B cell (primary cell): ENCODE measurements at regions not wholly inside any gene's neighbourhood (a gene's known extent, or its start where the extent isn't known, plus 50 kb on each side); places are given as distances from the start of the nearest gene placed in this dataset.

Experiments
- ATAC-seq: fragments of 200-7000 bp; cut with Tn5 transposase; one replicate; pipeline ENCODE4 v1.10.0; 2021; ENCODE audit warnings: low read depth, mild to moderate bottlenecking, moderate number of reproducible peaks, moderate library complexity
- CTCF ChIA-PET: fragments of 350-600 bp; sonication (Branson Sonifier 250); formaldehyde crosslinking; loops from one replicate; lab custom pipeline; 2021; ENCODE audit warnings: antibody characterized with exemption, inconsistent platforms; lab: Charles Lee
- POLR2A ChIA-PET: fragments of 350-600 bp; sonication (Branson Sonifier 250); formaldehyde crosslinking; loops from one replicate; lab custom pipeline; 2021; ENCODE audit warnings: antibody characterized with exemption; lab: Charles Lee
- DNase-seq: peaks from one replicate; pipeline ENCODE4 v3.0.0; 2013
- H2AFZ ChIP-seq: 2 replicates; pipeline ENCODE4 v1.6.1; 2012; ENCODE audit warnings: mild to moderate bottlenecking, low read depth, low read length; ENCODE audit not compliant: insufficient read depth, poor library complexity, severe bottlenecking
- H3K27ac ChIP-seq, 2 donors: 1 replicate in 1 of 2; 2 replicates in 1 of 2; pipeline ENCODE4 v1.5.1; 2012 to 2013; ENCODE audit warnings: low read length in 2 of 2, mild to moderate bottlenecking in 2 of 2, moderate library complexity in 1 of 2
- H3K27me3 ChIP-seq, 4 experiments: fragments of 200-600 bp in 1 of 4; sonication (generic) in 1 of 4; replicated peaks in 1 of 4; 1 replicate in 2 of 4; 2 replicates in 2 of 4; pipeline versions ENCODE4 v1.6.1 to v1.7.0; 2013 to 2016; ENCODE audit warnings: low read length in 3 of 4, mild to moderate bottlenecking in 2 of 4, mixed read lengths in 1 of 4, moderate library complexity in 1 of 4; ENCODE audit not compliant: insufficient read depth in 4 of 4, control insufficient read depth in 3 of 4; ENCODE audit errors: control extremely low read depth in 1 of 4
- H3K36me3 ChIP-seq, 2 experiments: replicated peaks in 1 of 2; 1 replicate in 1 of 2; 2 replicates in 1 of 2; pipeline versions ENCODE4 v1.6.1 to v1.7.1; 2013; ENCODE audit warnings: low read length in 1 of 2; ENCODE audit not compliant: insufficient read depth in 2 of 2, control insufficient read depth in 1 of 2; ENCODE audit errors: control extremely low read depth in 1 of 2, extremely low read depth in 1 of 2
- H3K4me1 ChIP-seq, 2 donors: fragments of 200-600 bp in 1 of 2; sonication (generic) in 1 of 2; 1 replicate in 1 of 2; 2 replicates in 1 of 2; pipeline versions ENCODE4 v1.5.1 to v1.6.1; 2013 to 2017; ENCODE audit warnings: low read length in 2 of 2; ENCODE audit not compliant: control insufficient read depth in 2 of 2, insufficient read depth in 2 of 2
- H3K4me2 ChIP-seq: replicated peaks from 2 replicates; pipeline ENCODE3; 2012; ENCODE audit warnings: mild to moderate bottlenecking, low read depth, low read length; ENCODE audit not compliant: poor library complexity, severe bottlenecking
- H3K4me3 ChIP-seq, 5 experiments: fragments of 200-600 bp in 1 of 5; sonication (generic) in 1 of 5; 1 replicate in 3 of 5; 2 replicates in 2 of 5; pipeline versions ENCODE4 v1.5.1 to v1.7.0; 2011 to 2016; ENCODE audit warnings: low read length in 4 of 5, mild to moderate bottlenecking in 4 of 5, low read depth in 2 of 5, control low read depth in 1 of 5, moderate library complexity in 1 of 5; ENCODE audit not compliant: insufficient read depth in 1 of 5; ENCODE audit errors: control extremely low read depth in 1 of 5, extremely low read depth in 1 of 5
- H3K79me2 ChIP-seq: fragments of 200-600 bp; sonication (generic); one replicate; pipeline ENCODE4 v1.6.0; 2016; ENCODE audit warnings: low read length; ENCODE audit not compliant: control insufficient read depth, insufficient read depth
- H3K9ac ChIP-seq: fragments of 200-600 bp; sonication (generic); 2 replicates; pipeline ENCODE4 v1.6.1; 2017; ENCODE audit warnings: mild to moderate bottlenecking, low read length, moderate library complexity
- H3K9me3 ChIP-seq, 3 donors: one replicate each; pipeline versions ENCODE4 v1.6.1 to v1.7.1; 2013; ENCODE audit warnings: low read length in 2 of 3; ENCODE audit not compliant: control insufficient read depth in 2 of 3, insufficient read depth in 1 of 3; ENCODE audit errors: control extremely low read depth in 1 of 3
- H4K20me1 ChIP-seq: 2 replicates; pipeline ENCODE4 v1.6.0; 2012; ENCODE audit warnings: mild to moderate bottlenecking, low read length; ENCODE audit not compliant: insufficient read depth, control insufficient read depth, poor library complexity, severe bottlenecking
- H3K27ac Mint-ChIP-seq: one replicate; pipeline ENCODE4 v1.8.0; 2021; ENCODE audit warnings: mixed read lengths
- H3K27me3 Mint-ChIP-seq: one replicate; pipeline ENCODE4 v1.8.0; 2021; ENCODE audit warnings: mixed read lengths
- H3K4me1 Mint-ChIP-seq: one replicate; pipeline ENCODE4 v1.8.0; 2021; ENCODE audit warnings: mixed read lengths
- H3K4me3 Mint-ChIP-seq: one replicate; pipeline ENCODE4 v1.8.0; 2021; ENCODE audit warnings: mixed read lengths
- H3K9me3 Mint-ChIP-seq: one replicate; pipeline ENCODE4 v1.8.0; 2022; ENCODE audit warnings: mixed read lengths; ENCODE audit not compliant: insufficient read depth
- CTCF ChIP-seq: fragments of 200-600 bp; IDR thresholded peaks from one replicate; pipeline ENCODE4 v1.8.0; 2022; ENCODE audit warnings: antibody characterized with exemption, mild to moderate bottlenecking
- EZH2 ChIP-seq: IDR thresholded peaks from 2 replicates; pipeline ENCODE4 v1.6.1; 2012; ENCODE audit warnings: borderline replicate concordance, low read depth, mild to moderate bottlenecking, moderate library complexity, low read length; ENCODE audit not compliant: insufficient read depth, poor library complexity, severe bottlenecking
- WGBS: methylation state at CpG from one replicate; pipeline ENCODE4 v1.1.5; 2013; ENCODE audit warnings: missing lambda C conversion rate; ENCODE audit not compliant: insufficient coverage; 5-methylcytosine and 5-hydroxymethylcytosine counted together
- intact Hi-C: fragments of 100-400 bp; cut with micrococcal nuclease; formaldehyde crosslinking; loops from one replicate; pipeline ENCODE4 v1.10.0; 2022

GRCh38 chr15:29612701-29613100 is 209.6 kb downstream of the TJP1 start:
- ATAC-seq (no peak), DNase-seq (no peak)
- no peak overlapping the region for H3K27ac Mint-ChIP-seq
- no peaks in the 10 kb centered on the region for H3K27me3 ChIP-seq
- H3K79me2 ChIP-seq, result no peaks in the 10 kb centered on the region
- no peak overlapping the region for H2AFZ ChIP-seq
- H3K9me3 ChIP-seq, result peaks cover 0 to 5% (median 0%) of the 10 kb centered on the region in 3 donors
- no peak overlapping the region for H3K4me3 ChIP-seq
- H3K36me3 ChIP-seq, result no peaks in the 10 kb centered on the region
- no peak overlapping the region for H3K27ac ChIP-seq
- no peaks in the 10 kb centered on the region for H3K9me3 Mint-ChIP-seq
- no peak for TF ChIP-seq CTCF
- TF ChIP-seq EZH2, result no peak
- no peaks in the 10 kb centered on the region for H3K4me1 ChIP-seq
- H3K27me3 Mint-ChIP-seq, result peaks cover 4% of the 10 kb centered on the region
- ChIA-PET POLR2A (no interaction called here), CTCF (no interaction called here)
- H3K4me2 ChIP-seq, result no peak overlapping the region
- H3K4me1 Mint-ChIP-seq, result no peaks in the 10 kb centered on the region
- no peaks in the 10 kb centered on the region for H4K20me1 ChIP-seq
- no peak overlapping the region for H3K9ac ChIP-seq
- 34% methylated on average over 3 of the region's 5 CpGs for WGBS
- H3K4me3 Mint-ChIP-seq, result no peak overlapping the region
- intact Hi-C loops, result no loop called here

DNA sequence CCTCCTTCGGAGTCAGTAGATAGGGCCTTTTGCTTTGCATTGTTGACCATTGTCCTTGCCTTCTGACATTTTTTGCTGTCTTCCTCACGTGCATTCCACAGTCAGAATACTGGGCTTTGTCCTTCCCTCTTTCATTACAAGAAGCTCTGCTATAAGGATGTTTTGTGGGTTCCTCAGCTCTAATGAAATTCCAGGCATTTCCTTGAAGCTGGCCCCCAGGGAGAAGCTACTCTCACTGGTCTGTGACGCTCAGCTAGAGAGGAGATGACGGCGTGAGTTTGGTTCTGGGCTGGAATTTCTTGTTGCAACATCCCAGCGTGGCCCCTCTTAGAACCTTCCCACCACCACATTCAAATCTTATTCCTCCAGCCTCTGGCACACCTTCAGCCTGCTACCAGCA is 210.2 kb downstream of the TJP1 start:
- ChIA-PET CTCF (no interaction called here), POLR2A (no interaction called here)
- intact Hi-C loops, result no loop called here
- H3K27me3 Mint-ChIP-seq, result peaks cover 4% of the 10 kb centered on the region
- H2AFZ ChIP-seq, result no peak overlapping the region
- no peak overlapping the region for H3K4me2 ChIP-seq
- H3K4me1 Mint-ChIP-seq, result no peaks in the 10 kb centered on the region
- no peak overlapping the region for H3K4me3 Mint-ChIP-seq
- H3K9me3 Mint-ChIP-seq, result no peaks in the 10 kb centered on the region
- H3K27ac ChIP-seq, result no peak overlapping the region
- 44% methylated on average over 4 of the region's 6 CpGs for WGBS
- no peak for DNase-seq
- TF ChIP-seq CTCF (no peak), EZH2 (no peak)
- no peak overlapping the region for H3K4me3 ChIP-seq
- H3K9ac ChIP-seq, result no peak overlapping the region
- no peaks in the 10 kb centered on the region for H3K36me3 ChIP-seq
- ATAC-seq, result no peak
- H3K79me2 ChIP-seq, result no peaks in the 10 kb centered on the region
- H3K4me1 ChIP-seq, result no peaks in the 10 kb centered on the region
- H4K20me1 ChIP-seq, result no peaks in the 10 kb centered on the region
- peaks cover 0 to 5% (median 0%) of the 10 kb centered on the region in 3 donors for H3K9me3 ChIP-seq
- H3K27ac Mint-ChIP-seq, result no peak overlapping the region
- no peaks in the 10 kb centered on the region for H3K27me3 ChIP-seq
